ENCODE measurements at regions not wholly inside any gene's neighbourhood (a gene's known extent, or its start where the extent isn't known, plus 50 kb on each side); places are given as distances from the start of the nearest gene placed in this dataset.

DNA sequence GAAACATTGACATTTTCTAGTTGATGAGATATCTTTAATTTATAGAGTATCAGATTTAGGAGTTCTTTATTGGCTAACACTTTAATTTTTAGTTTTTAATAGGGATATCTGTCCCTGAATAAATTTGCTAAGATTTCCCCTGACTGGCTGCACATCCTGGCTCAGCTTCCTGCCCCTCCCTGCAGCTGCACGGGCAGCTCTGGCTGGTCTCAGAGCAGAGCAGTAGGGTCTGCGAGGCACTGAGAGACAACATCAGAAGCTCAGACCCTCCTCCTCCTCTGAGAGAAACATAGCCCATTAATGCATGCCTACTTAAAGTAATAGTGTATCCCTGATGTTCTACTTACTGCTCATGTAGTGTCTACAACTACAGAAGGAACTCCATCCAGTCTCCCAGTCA is 139.2 kb downstream of the TNFSF13B start:
- Mint-ChIP-seq H3K9me3 (peaks cover 9% of the 10 kb centered on the region), H3K27ac (no peak overlapping the region), H3K4me3 (no peak overlapping the region), H3K27me3 (peaks cover 1% of the 10 kb centered on the region), H3K36me3 (ENCODE audit: low read depth) (peaks cover 2% of the 10 kb centered on the region), H3K4me1 (peaks cover 49% of the 10 kb centered on the region)
- POLR2A ChIA-PET: no interaction called here
- DNase-seq: peak; percentile 10
- CTCF ChIA-PET: no interaction called here

DNA sequence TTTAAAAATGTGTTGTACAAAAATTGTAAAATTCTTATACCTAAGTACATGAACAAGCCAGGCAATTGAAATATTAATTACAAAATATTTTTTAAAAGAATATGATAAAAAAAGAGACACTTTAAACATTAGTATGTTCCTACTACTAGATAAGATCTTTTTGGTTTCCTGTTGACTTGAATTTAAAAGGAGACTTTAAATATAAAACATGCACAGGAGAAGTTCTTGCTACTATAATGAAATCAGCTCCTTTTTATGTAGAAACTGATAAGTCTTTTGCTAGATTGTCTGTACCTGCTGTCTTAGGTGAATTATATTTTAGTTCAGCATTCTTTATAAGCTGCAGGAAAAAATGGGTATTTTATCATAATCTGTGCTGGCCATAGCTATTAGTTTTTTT is 140.2 kb downstream of the TNFSF13B start:
- Mint-ChIP-seq H3K4me1 (peaks cover 49% of the 10 kb centered on the region), H3K27ac (peak overlapping the region; percentile 78), H3K27me3 (no peaks in the 10 kb centered on the region), H3K4me3 (peak overlapping the region; percentile 30), H3K36me3 (ENCODE audit: low read depth) (peaks cover 2% of the 10 kb centered on the region), H3K9me3 (peaks cover 6% of the 10 kb centered on the region)
- CTCF ChIA-PET: no interaction called here
- no peak for DNase-seq
- POLR2A ChIA-PET: no interaction called here

- no peak for DNase-seq
- Mint-ChIP-seq H3K27me3 (no peaks in the 10 kb centered on the region), H3K9me3 (peaks cover 13% of the 10 kb centered on the region), H3K4me3 (no peak overlapping the region), H3K36me3 (ENCODE audit: low read depth) (no peaks in the 10 kb centered on the region), H3K27ac (no peak overlapping the region), H3K4me1 (peaks cover 3% of the 10 kb centered on the region)
- ChIA-PET POLR2A (no interaction called here), CTCF (no interaction called here)
These were observed 150.2 kb downstream of the TNFSF13B start for GRCh38 chr13:108419768-108420167.

GRCh38 chr13:108425056-108425455 is 155.5 kb downstream of the TNFSF13B start:
- no peak overlapping the region for H3K27ac Mint-ChIP-seq

DNA sequence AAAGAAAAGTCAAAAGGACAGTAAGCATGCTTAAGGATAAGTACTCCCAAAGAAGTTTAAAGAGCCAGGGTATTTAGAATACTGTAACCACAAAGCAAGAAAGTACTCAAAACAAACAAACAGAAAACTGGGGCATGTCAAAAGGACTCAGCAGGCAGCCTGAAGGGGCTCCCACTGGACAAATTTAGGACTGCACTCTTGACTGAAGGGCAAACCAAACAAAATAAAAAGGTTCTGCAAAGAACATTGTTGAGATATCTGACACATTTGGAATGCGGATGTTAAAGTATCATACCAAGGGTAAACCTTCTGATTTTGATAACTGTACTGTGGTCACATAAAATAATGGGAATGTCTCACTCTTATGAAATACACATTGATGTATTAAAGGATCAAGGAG is 157.4 kb downstream of the TNFSF13B start:
- H3K27me3 Mint-ChIP-seq: no peaks in the 10 kb centered on the region
- no peak overlapping the region for H3K27ac Mint-ChIP-seq
- POLR2A ChIA-PET: no interaction called here
- H3K36me3 Mint-ChIP-seq (ENCODE audit: low read depth): no peaks in the 10 kb centered on the region
- DNase-seq: no peak
- no peaks in the 10 kb centered on the region for H3K4me1 Mint-ChIP-seq
- CTCF ChIA-PET: interaction anchor here (1.0 kb wide), 1 partner anchor 37 kb away, joined by 3 read pairs; no protein-coding TSS in a partner anchor
- no peak overlapping the region for H3K4me3 Mint-ChIP-seq
- H3K9me3 Mint-ChIP-seq: no peaks in the 10 kb centered on the region

More at GRCh38 chr13:108425056-108425455, 155.5 kb downstream of the TNFSF13B start:
- POLR2A ChIA-PET: no interaction called here
- Mint-ChIP-seq H3K36me3 (ENCODE audit: low read depth) (no peaks in the 10 kb centered on the region), H3K9me3 (no peaks in the 10 kb centered on the region), H3K4me3 (no peak overlapping the region), H3K4me1 (no peaks in the 10 kb centered on the region), H3K27me3 (no peaks in the 10 kb centered on the region)
- DNase-seq: no peak
- CTCF ChIA-PET: no interaction called here

DNA sequence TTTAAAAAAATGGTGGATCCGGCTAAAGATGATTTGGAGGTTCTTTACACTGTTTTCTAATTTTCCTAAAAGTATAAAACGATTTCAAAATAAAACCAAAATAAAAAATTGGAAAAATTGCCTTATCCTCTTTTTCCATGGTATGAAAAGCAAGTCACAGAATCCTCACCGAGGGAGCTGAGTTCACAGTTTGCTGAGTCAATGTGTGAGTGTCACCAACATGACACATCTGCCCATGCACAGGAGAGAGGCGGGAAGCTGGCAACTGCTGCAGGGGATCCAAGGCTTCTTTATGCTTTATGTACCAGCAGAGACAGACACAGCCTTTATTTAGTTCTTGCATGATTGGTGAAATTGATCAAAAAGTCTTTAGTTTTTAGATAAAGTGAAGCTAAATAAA is 157.8 kb downstream of the TNFSF13B start:
- Mint-ChIP-seq H3K27ac (no peak overlapping the region), H3K9me3 (no peaks in the 10 kb centered on the region), H3K27me3 (no peaks in the 10 kb centered on the region), H3K4me1 (no peaks in the 10 kb centered on the region), H3K36me3 (ENCODE audit: low read depth) (no peaks in the 10 kb centered on the region), H3K4me3 (no peak overlapping the region)
- DNase-seq: no peak
- CTCF ChIA-PET: interaction anchor here (1.0 kb wide), 1 partner anchor 36 kb away, joined by 3 read pairs; no protein-coding TSS in a partner anchor
- POLR2A ChIA-PET: no interaction called here

DNA sequence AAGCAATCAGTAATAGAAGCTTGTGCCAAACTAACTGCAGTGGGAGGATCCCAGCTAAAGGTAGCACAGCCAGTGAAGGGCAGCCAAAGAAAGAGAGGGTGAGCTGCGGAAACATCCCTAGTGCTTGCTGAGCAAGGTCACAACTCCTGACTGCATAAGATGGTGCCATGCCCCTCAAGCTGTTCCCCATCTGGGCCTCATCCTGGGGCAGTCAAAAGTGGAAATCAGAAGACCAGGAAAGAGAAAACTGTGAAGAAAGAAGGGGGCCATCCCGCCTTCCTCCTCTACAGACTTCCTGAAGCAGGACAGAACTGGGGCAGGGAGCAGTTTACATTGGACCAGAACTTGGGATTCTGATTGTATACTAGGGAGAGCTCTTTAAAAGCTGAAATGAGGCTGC is 159.2 kb downstream of the TNFSF13B start:
- Mint-ChIP-seq H3K9me3 (no peaks in the 10 kb centered on the region), H3K4me3 (no peak overlapping the region), H3K27ac (no peak overlapping the region), H3K36me3 (ENCODE audit: low read depth) (no peaks in the 10 kb centered on the region), H3K4me1 (no peaks in the 10 kb centered on the region), H3K27me3 (no peaks in the 10 kb centered on the region)
- no peak for DNase-seq
- ChIA-PET CTCF (no interaction called here), POLR2A (no interaction called here)

- Mint-ChIP-seq H3K4me1 (no peaks in the 10 kb centered on the region), H3K36me3 (ENCODE audit: low read depth) (no peaks in the 10 kb centered on the region), H3K4me3 (no peak overlapping the region), H3K9me3 (no peaks in the 10 kb centered on the region), H3K27ac (no peak overlapping the region), H3K27me3 (peaks cover 3% of the 10 kb centered on the region)
- POLR2A ChIA-PET: no interaction called here
- DNase-seq: no peak
- CTCF ChIA-PET: no interaction called here
These were observed 164.6 kb downstream of the TNFSF13B start for GRCh38 chr13:108433976-108434755.

- ChIA-PET CTCF (no interaction called here), POLR2A (no interaction called here)
- Mint-ChIP-seq H3K4me3 (no peak overlapping the region), H3K4me1 (no peaks in the 10 kb centered on the region), H3K36me3 (ENCODE audit: low read depth) (no peaks in the 10 kb centered on the region), H3K9me3 (no peaks in the 10 kb centered on the region), H3K27me3 (peaks cover 3% of the 10 kb centered on the region), H3K27ac (no peak overlapping the region)
- DNase-seq: no peak
These were observed 166.1 kb downstream of the TNFSF13B start for GRCh38 chr13:108435393-108436149.

- Mint-ChIP-seq H3K27ac (no peak overlapping the region), H3K36me3 (ENCODE audit: low read depth) (no peaks in the 10 kb centered on the region), H3K9me3 (no peaks in the 10 kb centered on the region), H3K4me3 (no peak overlapping the region), H3K4me1 (no peaks in the 10 kb centered on the region), H3K27me3 (peaks cover 3% of the 10 kb centered on the region)
- ChIA-PET CTCF (no interaction called here), POLR2A (no interaction called here)
- DNase-seq: no peak
These were observed 168.0 kb downstream of the TNFSF13B start for GRCh38 chr13:108437496-108437895.

DNA sequence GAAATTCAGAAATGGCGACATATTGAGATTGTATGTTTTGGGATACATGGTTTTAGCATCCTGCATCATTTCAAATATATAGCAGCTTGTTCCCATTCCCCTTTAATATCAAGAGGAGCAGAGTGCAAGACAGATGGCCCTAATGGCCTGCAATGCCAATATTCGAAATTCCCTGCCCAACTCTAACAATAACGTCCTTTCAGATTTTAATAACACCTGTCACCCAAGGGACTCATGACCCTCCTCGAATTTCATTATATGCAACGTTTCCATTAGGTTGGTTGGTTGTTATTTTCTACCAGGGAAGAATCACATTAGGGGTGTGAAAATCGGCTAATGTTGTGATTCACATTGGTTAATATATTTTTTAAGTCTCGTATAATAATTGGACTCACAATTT is 170.0 kb downstream of the TNFSF13B start:
- POLR2A ChIA-PET: no interaction called here
- Mint-ChIP-seq H3K4me1 (no peaks in the 10 kb centered on the region), H3K9me3 (no peaks in the 10 kb centered on the region), H3K4me3 (no peak overlapping the region), H3K27ac (no peak overlapping the region), H3K27me3 (peaks cover 3% of the 10 kb centered on the region), H3K36me3 (ENCODE audit: low read depth) (no peaks in the 10 kb centered on the region)
- no peak for DNase-seq
- CTCF ChIA-PET: no interaction called here

DNA sequence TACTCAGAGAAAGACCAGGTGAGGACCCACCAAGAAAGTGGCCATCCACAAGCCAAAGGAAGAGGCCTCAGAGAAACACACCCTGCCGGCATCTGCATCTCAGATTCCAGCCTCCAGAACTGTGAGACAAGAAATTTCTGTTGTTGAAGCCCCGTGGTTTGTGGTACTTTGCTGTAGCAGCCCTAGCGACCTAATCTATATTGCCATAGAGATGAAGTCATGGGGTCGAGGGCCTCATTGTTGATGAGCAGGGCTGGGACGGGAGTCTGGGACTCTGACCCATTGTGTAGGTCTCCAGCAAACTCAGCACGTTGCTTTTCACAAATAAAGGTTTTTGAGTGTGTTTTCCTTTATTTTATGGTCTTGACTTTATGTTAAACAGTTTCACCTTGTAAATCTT is 174.9 kb downstream of the TNFSF13B start:
- H3K27ac Mint-ChIP-seq: no peak overlapping the region

DNA sequence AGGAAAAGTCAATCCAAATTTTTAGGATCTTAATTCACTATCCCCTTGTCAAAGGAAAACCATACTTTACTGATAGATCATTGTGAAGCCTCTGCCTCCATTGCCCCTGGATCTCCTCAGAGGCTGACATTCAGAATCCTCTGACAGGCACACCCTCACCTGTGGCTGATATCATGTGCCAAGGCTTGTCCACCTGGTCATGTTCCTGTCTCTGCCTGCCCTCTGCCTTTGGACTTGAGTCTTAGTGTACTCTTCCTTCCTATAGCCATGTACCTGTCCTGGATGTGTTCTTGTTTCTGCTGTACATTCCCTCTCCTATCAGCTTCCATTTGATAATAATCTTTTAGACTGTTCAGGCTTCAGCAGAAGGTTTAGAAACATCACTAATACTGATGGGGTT is 179.4 kb downstream of the TNFSF13B start:
- no peak for DNase-seq
- Mint-ChIP-seq H3K4me3 (no peak overlapping the region), H3K4me1 (no peaks in the 10 kb centered on the region), H3K9me3 (peaks cover 2% of the 10 kb centered on the region), H3K36me3 (ENCODE audit: low read depth) (no peaks in the 10 kb centered on the region), H3K27me3 (no peaks in the 10 kb centered on the region), H3K27ac (no peak overlapping the region)
- ChIA-PET CTCF (interaction anchor here (1.2 kb wide), 1 partner anchor 98 kb away, joined by 3 read pairs; no protein-coding TSS in a partner anchor), POLR2A (no interaction called here)

More for the DNA sequence above, 174.9 kb downstream of the TNFSF13B start:
- ChIA-PET POLR2A (no interaction called here), CTCF (no interaction called here)
- H3K4me3 Mint-ChIP-seq: no peak overlapping the region
- H3K27me3 Mint-ChIP-seq: no peaks in the 10 kb centered on the region
- peaks cover 2% of the 10 kb centered on the region for H3K9me3 Mint-ChIP-seq
- no peak for DNase-seq
- no peaks in the 10 kb centered on the region for H3K4me1 Mint-ChIP-seq
- H3K36me3 Mint-ChIP-seq (ENCODE audit: low read depth): no peaks in the 10 kb centered on the region

DNA sequence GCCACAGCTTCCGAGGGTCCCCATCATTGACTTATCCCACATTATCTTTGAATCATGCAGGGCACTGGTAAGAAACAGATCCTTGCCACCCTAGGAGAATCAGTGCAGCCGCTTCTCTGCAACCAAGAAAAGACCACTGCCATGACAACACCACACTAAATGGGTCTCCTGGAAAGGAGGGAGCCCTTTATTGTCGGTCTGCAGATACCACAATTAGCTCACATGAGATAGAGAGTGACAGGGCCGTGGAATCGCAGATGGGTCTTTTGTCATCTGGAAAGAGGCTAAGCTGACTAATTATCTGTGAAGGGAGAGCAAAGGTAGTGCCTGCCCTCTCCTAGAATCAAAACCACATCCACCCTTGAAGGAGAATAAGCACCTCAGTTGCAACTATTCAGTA is 178.3 kb upstream of the MYO16 start:
- POLR2A ChIA-PET: no interaction called here
- Mint-ChIP-seq H3K27ac (no peak overlapping the region), H3K9me3 (peaks cover 2% of the 10 kb centered on the region), H3K27me3 (no peaks in the 10 kb centered on the region), H3K36me3 (ENCODE audit: low read depth) (no peaks in the 10 kb centered on the region), H3K4me3 (no peak overlapping the region), H3K4me1 (no peaks in the 10 kb centered on the region)
- CTCF ChIA-PET: no interaction called here
- DNase-seq: no peak
